Pancreas (tissue), 10 donors: ENCODE measurements at regions not wholly inside any gene's neighbourhood (a gene's known extent, or its start where the extent isn't known, plus 50 kb on each side); places are given as distances from the start of the nearest gene placed in this dataset.

ENCODE experiments used
- ATAC-seq, 4 donors: fragments of 200-7000 bp; cut with Tn5 transposase; one replicate each; pipeline versions ENCODE4 v1.8.0 to v1.9.1; 2020; ENCODE audit warnings: mild to moderate bottlenecking in 4 of 4, moderate library complexity in 4 of 4
- DNase-seq, 6 donors: peaks; one replicate each; pipeline ENCODE4 v3.0.0-alpha.2; 2020
- FAIRE-seq: peaks from 2 replicates; lab custom pipeline; 2012; peaks lifted over from hg19 to GRCh38; lab: Jason Lieb, UNC
- H3K27ac ChIP-seq, 4 donors: fragments of 200-600 bp; sonication (generic); 1 replicate in 3 of 4; 2 replicates in 1 of 4; pipeline versions ENCODE4 v1.5.0 to v1.8.0; 2020
- H3K27me3 ChIP-seq, 4 donors: fragments of 200-600 bp; one replicate each; pipeline ENCODE4 v1.8.0; 2021
- H3K36me3 ChIP-seq, 3 donors: fragments of 200-600 bp; sonication (generic) in 1 of 3; one replicate each; pipeline versions ENCODE4 v1.5.0 to v1.8.0; 2020 to 2021
- H3K4me1 ChIP-seq, 3 donors: fragments of 200-600 bp; one replicate each; pipeline ENCODE4 v1.8.0; 2021
- H3K4me3 ChIP-seq, 4 donors: fragments of 200-600 bp; sonication (generic) in 2 of 4; one replicate each; pipeline versions ENCODE4 v1.5.0 to v1.8.0; 2020 to 2021
- H3K9me3 ChIP-seq, 4 donors: fragments of 200-600 bp; one replicate each; pipeline ENCODE4 v1.8.0; 2021
- CTCF ChIP-seq, 4 donors: fragments of 200-600 bp; sonication (generic) in 3 of 4; IDR thresholded peaks; one replicate each; pipeline versions ENCODE4 v1.5.0 to v1.8.0; 2021; ENCODE audit warnings: antibody characterized with exemption in 4 of 4
- WGBS, 2 donors: extraction: QIAGEN DNeasy Blood & Tissue Kit; methylation state at CpG; one replicate each; pipeline ENCODE4 v1.1.7; 2013; 5-methylcytosine and 5-hydroxymethylcytosine counted together
- intact Hi-C, 3 donors: fragments of 100-400 bp; cut with DNase I; formaldehyde crosslinking; loops; one replicate each; pipeline versions ENCODE4 v1.11.1 to v1.14.2; 2022
- donor health status: healthy with polysubstance abuse.
- donor health status: DM: no; HTN: no; CAD: no; lungs with moderate emphysema.
- donor health status: DM: no; HTN: no; CAD: no.
- donor health status: control.
- donor health status: control.
- donor health status: Bipolar disorder and iron deficiency.
- donor health status: DM: yes; HTN: yes; CAD: no.
- donor health status: DM: no; HTN: no; CAD: no.
- donor health status: DM: no; HTN: no; CAD: no.
- donor health status: DM: yes; HTN: yes; CAD: no.

- intact Hi-C loops, result no loop called here
- peaks cover 0 to 2% (median 0%) of the 10 kb centered on the region in 3 donors for H3K4me1 ChIP-seq
- FAIRE-seq, result no peak
Measured at GRCh38 chr1:183736343-183736742, 68.6 kb upstream of the RGL1 start.

GRCh38 chr1:183735069-183735860 lies 69.7 kb upstream of the RGL1 start:
- peak in 3 of 4 donors; percentile 17 to 36 (median 28) for ATAC-seq
- WGBS, 2 donors, result 39 to 54% methylated on average over 1 of the region's 1 CpG
- H3K4me3 ChIP-seq, result no peak overlapping the region
- H3K36me3 ChIP-seq, result no peaks in the 10 kb centered on the region
- H3K9me3 ChIP-seq, result no peaks in the 10 kb centered on the region
- DNase-seq, result no peak
- peak overlapping the region in 1 of 4 donors; percentile 30 for H3K27ac ChIP-seq
- peaks cover 0 to 2% (median 0%) of the 10 kb centered on the region in 3 donors for H3K4me1 ChIP-seq
- no peak for FAIRE-seq
- H3K27me3 ChIP-seq, result no peaks in the 10 kb centered on the region
- intact Hi-C loops, result no loop called here
- no peak for TF ChIP-seq CTCF (IDR thresholded peaks at IDR 0.05)

More at GRCh38 chr1:183736343-183736742, 68.6 kb upstream of the RGL1 start:
- DNase-seq, result no peak
- H3K9me3 ChIP-seq, result no peaks in the 10 kb centered on the region
- H3K27me3 ChIP-seq, result no peaks in the 10 kb centered on the region
- ATAC-seq, result no peak
- no peak for TF ChIP-seq CTCF (IDR thresholded peaks at IDR 0.05)
- no peak overlapping the region for H3K4me3 ChIP-seq
- no peaks in the 10 kb centered on the region for H3K36me3 ChIP-seq
- H3K27ac ChIP-seq, result no peak overlapping the region

GRCh38 chr1:183734543-183735036 lies 70.3 kb upstream of the RGL1 start:
- intact Hi-C loops, result no loop called here
- peak overlapping the region in 1 of 4 donors; percentile 30 for H3K27ac ChIP-seq
- H3K4me3 ChIP-seq, result no peak overlapping the region
- peaks cover 0 to 2% (median 0%) of the 10 kb centered on the region in 3 donors for H3K4me1 ChIP-seq
- no peaks in the 10 kb centered on the region for H3K9me3 ChIP-seq
- ATAC-seq (peak in 3 of 4 donors; percentile 70 to 79 (median 78)), DNase-seq (peak in 2 of 6 donors; percentile 3 to 20), FAIRE-seq (no peak)
- TF ChIP-seq CTCF (IDR thresholded peaks at IDR 0.05), result no peak
- WGBS, 2 donors, result 22 to 27% methylated on average over 5 of the region's 5 CpGs
- H3K27me3 ChIP-seq, result no peaks in the 10 kb centered on the region
- no peaks in the 10 kb centered on the region for H3K36me3 ChIP-seq

- WGBS, 2 donors, result 88 to 93% methylated on average over 2 of the region's 2 CpGs
- ATAC-seq (no peak), FAIRE-seq (no peak), DNase-seq (no peak)
- peaks cover 0 to 2% (median 0%) of the 10 kb centered on the region in 3 donors for H3K4me1 ChIP-seq
- no peak overlapping the region for H3K4me3 ChIP-seq
- no peaks in the 10 kb centered on the region for H3K27me3 ChIP-seq
- no peaks in the 10 kb centered on the region for H3K36me3 ChIP-seq
- no peak for TF ChIP-seq CTCF (IDR thresholded peaks at IDR 0.05)
- no peak overlapping the region for H3K27ac ChIP-seq
- intact Hi-C loops, result no loop called here
- no peaks in the 10 kb centered on the region for H3K9me3 ChIP-seq
Measured at GRCh38 chr1:183733715-183734114, 71.2 kb upstream of the RGL1 start.
